ENCODE measurements at regions not wholly inside any gene's neighbourhood (a gene's known extent, or its start where the extent isn't known, plus 50 kb on each side); places are given as distances from the start of the nearest gene placed in this dataset.
A peak's percentile ranks its signal among the peaks of the same experiment; 100 is the strongest.

DNA sequence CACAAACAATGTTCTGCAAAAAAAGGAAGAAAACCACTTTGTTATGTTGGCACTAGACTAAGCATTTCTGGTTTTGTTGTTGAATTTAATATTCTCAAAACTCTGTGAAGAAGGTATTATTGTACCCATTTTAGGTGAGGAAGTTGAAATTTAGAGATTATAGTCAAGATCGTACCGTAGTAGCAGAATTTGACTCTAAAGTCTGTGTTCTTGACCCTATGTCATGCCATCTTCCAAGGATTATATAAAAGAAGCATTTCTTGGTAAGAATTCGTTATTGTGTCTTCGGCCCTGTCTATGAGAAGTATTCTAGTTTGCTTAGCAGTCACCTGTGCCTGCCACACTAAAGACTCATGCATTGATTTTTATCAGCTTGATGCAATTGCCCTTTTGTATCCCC, 104.4 kb upstream of the MAP9 start:
- Histone ChIP-seq H3K4me3 (ENCODE audit: insufficient read depth, low read depth, low read length, poor library complexity, severe bottlenecking) (no peak overlapping the region), H3K4me1 (ENCODE audit: control insufficient read depth, insufficient read depth, low read length, poor library complexity, severe bottlenecking) (no peaks in the 10 kb centered on the region), H3K27me3 (replicated peaks; ENCODE audit: control insufficient read depth, insufficient read depth, low read length, poor library complexity, severe bottlenecking) (no peaks in the 10 kb centered on the region), H3K9me3 (ENCODE audit: control insufficient read depth, low read length) (no peaks in the 10 kb centered on the region), H3K36me3 (ENCODE audit: control insufficient read depth, insufficient read depth, low read length) (no peaks in the 10 kb centered on the region), H3K27ac (ENCODE audit: insufficient read depth, low read length, poor library complexity, severe bottlenecking) (no peak overlapping the region)
- DNase-seq, result no peak

DNA sequence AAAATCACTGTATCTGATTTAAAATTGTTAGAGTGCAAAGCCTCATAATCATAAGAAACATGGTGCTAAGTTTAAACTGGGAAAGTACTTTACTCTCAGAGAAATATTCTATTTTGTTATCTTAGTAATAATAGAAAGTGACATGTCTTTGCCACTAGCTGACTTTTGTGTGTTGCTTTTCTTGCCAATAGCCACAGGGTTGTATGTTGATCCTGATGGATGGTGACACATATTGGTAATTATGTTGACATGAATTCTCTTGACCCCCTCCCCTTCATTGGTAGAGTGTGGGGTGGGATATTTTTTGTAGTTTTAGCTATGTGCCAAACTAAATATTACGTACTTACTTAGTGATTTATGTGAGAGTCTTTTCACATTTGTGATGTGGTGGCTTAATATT, 103.1 kb upstream of the MAP9 start:
- Histone ChIP-seq H3K27ac (ENCODE audit: insufficient read depth, low read length, poor library complexity, severe bottlenecking) (no peak overlapping the region), H3K4me3 (ENCODE audit: insufficient read depth, low read depth, low read length, poor library complexity, severe bottlenecking) (no peak overlapping the region), H3K4me1 (ENCODE audit: control insufficient read depth, insufficient read depth, low read length, poor library complexity, severe bottlenecking) (no peaks in the 10 kb centered on the region), H3K36me3 (ENCODE audit: control insufficient read depth, insufficient read depth, low read length) (no peaks in the 10 kb centered on the region), H3K27me3 (replicated peaks; ENCODE audit: control insufficient read depth, insufficient read depth, low read length, poor library complexity, severe bottlenecking) (no peaks in the 10 kb centered on the region), H3K9me3 (ENCODE audit: control insufficient read depth, low read length) (no peaks in the 10 kb centered on the region)
- no peak for DNase-seq

DNA sequence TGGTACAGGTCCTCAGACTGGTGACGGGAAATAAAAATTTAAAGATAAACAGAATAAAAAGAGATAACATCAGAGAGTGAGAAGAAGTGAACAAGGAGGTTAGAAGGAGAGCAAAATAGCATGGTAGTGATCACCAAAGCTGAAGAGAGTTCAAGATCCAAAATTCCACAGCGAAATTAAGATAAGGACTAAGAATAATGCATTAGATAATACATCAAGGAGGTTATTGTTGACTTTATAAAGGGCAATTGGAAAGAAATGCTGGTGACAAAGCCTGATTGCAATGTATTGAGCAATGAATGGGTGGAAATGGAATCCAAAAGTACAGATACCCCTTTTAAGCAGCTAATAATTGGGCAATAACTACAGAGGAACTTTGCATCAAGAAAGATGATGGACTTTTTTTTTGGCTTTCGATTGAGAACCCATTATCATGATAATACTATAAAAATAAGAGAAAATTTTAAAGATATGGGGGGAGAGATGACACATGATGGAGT, 101.6 kb upstream of the MAP9 start:
- no peak for DNase-seq
- Histone ChIP-seq H3K4me3 (ENCODE audit: insufficient read depth, low read depth, low read length, poor library complexity, severe bottlenecking) (no peak overlapping the region), H3K4me1 (ENCODE audit: control insufficient read depth, insufficient read depth, low read length, poor library complexity, severe bottlenecking) (no peaks in the 10 kb centered on the region), H3K9me3 (ENCODE audit: control insufficient read depth, low read length) (no peaks in the 10 kb centered on the region), H3K36me3 (ENCODE audit: control insufficient read depth, insufficient read depth, low read length) (no peaks in the 10 kb centered on the region), H3K27ac (ENCODE audit: insufficient read depth, low read length, poor library complexity, severe bottlenecking) (no peak overlapping the region), H3K27me3 (replicated peaks; ENCODE audit: control insufficient read depth, insufficient read depth, low read length, poor library complexity, severe bottlenecking) (no peaks in the 10 kb centered on the region)

DNA sequence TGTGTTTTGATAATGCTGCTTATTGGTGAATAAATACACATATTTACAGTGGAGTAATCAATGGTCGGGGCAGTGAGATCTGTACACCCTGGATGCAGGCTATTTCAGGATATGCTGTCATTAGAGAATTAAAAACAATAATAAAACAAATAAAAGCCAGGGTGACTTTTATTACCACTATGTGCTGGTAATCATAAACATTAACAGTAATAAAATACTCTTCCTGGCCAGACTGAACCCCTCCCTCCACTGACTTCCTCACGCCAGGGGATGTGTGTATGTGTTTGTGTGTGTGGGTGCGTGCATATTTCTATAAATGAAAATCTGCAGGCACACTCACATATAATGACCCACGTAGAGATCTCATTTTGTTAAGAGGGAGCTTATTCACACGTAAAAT, 98.0 kb upstream of the MAP9 start:
- Histone ChIP-seq H3K9me3 (ENCODE audit: control insufficient read depth, low read length) (no peaks in the 10 kb centered on the region), H3K27me3 (replicated peaks; ENCODE audit: control insufficient read depth, insufficient read depth, low read length, poor library complexity, severe bottlenecking) (no peaks in the 10 kb centered on the region), H3K4me3 (ENCODE audit: insufficient read depth, low read depth, low read length, poor library complexity, severe bottlenecking) (no peak overlapping the region), H3K27ac (ENCODE audit: insufficient read depth, low read length, poor library complexity, severe bottlenecking) (no peak overlapping the region), H3K4me1 (ENCODE audit: control insufficient read depth, insufficient read depth, low read length, poor library complexity, severe bottlenecking) (no peaks in the 10 kb centered on the region), H3K36me3 (ENCODE audit: control insufficient read depth, insufficient read depth, low read length) (no peaks in the 10 kb centered on the region)
- no peak for DNase-seq

DNA sequence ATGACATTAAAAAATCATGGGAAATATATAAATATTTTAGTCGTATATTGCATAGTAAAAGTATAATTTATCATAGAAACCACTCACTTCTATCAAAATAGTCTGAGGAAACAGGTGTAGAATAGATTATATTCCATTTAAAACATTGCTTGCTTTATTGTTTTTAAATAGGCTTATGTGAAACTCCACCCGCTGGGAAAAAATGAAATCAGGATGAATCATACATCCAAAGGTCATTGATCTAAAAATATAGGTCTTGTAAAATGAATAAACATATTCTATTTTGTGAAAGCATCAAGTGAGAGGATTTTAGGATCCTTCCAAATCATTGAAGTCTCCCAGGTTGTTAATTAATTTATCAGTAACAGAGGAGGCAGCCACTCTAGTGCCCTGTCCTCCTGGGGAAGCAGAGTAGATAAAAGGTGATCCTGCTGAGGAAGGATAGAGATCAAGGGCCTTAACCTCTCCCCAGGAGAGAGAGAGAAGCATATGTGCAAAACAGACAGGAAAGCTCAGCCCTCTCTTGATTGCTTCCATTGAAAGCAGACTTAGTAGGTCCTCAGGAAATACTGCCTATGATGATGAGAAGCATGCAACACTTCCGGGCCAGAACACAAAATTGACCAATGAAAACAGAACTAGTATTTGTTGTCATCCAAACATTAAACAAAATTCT, 96.8 kb upstream of the MAP9 start:
- DNase-seq, result no peak
- H3K4me3 ChIP-seq (ENCODE audit: insufficient read depth, low read depth, low read length, poor library complexity, severe bottlenecking), result no peak overlapping the region
- H3K27ac ChIP-seq (ENCODE audit: insufficient read depth, low read length, poor library complexity, severe bottlenecking), result no peak overlapping the region
- H3K36me3 ChIP-seq (ENCODE audit: control insufficient read depth, insufficient read depth, low read length), result no peaks in the 10 kb centered on the region
- H3K4me1 ChIP-seq (ENCODE audit: control insufficient read depth, insufficient read depth, low read length, poor library complexity, severe bottlenecking), result no peaks in the 10 kb centered on the region
- H3K9me3 ChIP-seq (ENCODE audit: control insufficient read depth, low read length), result no peaks in the 10 kb centered on the region
- H3K27me3 ChIP-seq (replicated peaks; ENCODE audit: control insufficient read depth, insufficient read depth, low read length, poor library complexity, severe bottlenecking), result no peaks in the 10 kb centered on the region

GRCh38 chr4:155468282-155468681, 91.5 kb upstream of the MAP9 start:
- DNase-seq, result no peak
- H3K27me3 ChIP-seq (replicated peaks; ENCODE audit: control insufficient read depth, insufficient read depth, low read length, poor library complexity, severe bottlenecking), result no peaks in the 10 kb centered on the region
- H3K4me1 ChIP-seq (ENCODE audit: control insufficient read depth, insufficient read depth, low read length, poor library complexity, severe bottlenecking), result no peaks in the 10 kb centered on the region
- no peak overlapping the region for H3K27ac ChIP-seq (ENCODE audit: insufficient read depth, low read length, poor library complexity, severe bottlenecking)
- no peaks in the 10 kb centered on the region for H3K36me3 ChIP-seq (ENCODE audit: control insufficient read depth, insufficient read depth, low read length)
- no peaks in the 10 kb centered on the region for H3K9me3 ChIP-seq (ENCODE audit: control insufficient read depth, low read length)
- H3K4me3 ChIP-seq (ENCODE audit: insufficient read depth, low read depth, low read length, poor library complexity, severe bottlenecking), result no peak overlapping the region

DNA sequence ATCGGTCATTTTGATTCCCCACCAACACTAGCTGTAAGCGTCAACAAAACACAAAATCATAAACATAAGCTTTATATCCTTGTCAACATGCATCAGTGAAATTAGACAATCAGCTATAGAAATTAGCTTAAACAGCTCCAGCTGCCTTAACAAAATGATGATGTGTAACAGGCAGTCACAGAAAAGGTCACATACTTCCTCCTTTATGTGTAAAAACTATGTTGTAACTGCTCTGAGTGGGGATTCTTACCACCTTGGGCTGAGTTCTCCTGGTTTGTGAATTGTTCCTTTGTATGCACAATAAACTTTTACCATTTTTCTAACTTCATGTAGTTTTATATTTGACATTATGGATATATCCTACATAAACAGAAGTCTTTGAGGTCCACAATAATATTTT, 73.9 kb upstream of the MAP9 start:
- no peak overlapping the region for H3K4me3 ChIP-seq (ENCODE audit: insufficient read depth, low read depth, low read length, poor library complexity, severe bottlenecking)
- H3K4me1 ChIP-seq (ENCODE audit: control insufficient read depth, insufficient read depth, low read length, poor library complexity, severe bottlenecking), result no peaks in the 10 kb centered on the region
- no peak for DNase-seq
- no peaks in the 10 kb centered on the region for H3K27me3 ChIP-seq (replicated peaks; ENCODE audit: control insufficient read depth, insufficient read depth, low read length, poor library complexity, severe bottlenecking)
- no peaks in the 10 kb centered on the region for H3K36me3 ChIP-seq (ENCODE audit: control insufficient read depth, insufficient read depth, low read length)
- no peak overlapping the region for H3K27ac ChIP-seq (ENCODE audit: insufficient read depth, low read length, poor library complexity, severe bottlenecking)
- H3K9me3 ChIP-seq (ENCODE audit: control insufficient read depth, low read length), result no peaks in the 10 kb centered on the region

- Histone ChIP-seq H3K4me1 (ENCODE audit: control insufficient read depth, insufficient read depth, low read length, poor library complexity, severe bottlenecking) (no peaks in the 10 kb centered on the region), H3K4me3 (ENCODE audit: insufficient read depth, low read depth, low read length, poor library complexity, severe bottlenecking) (no peak overlapping the region), H3K36me3 (ENCODE audit: control insufficient read depth, insufficient read depth, low read length) (no peaks in the 10 kb centered on the region), H3K27ac (ENCODE audit: insufficient read depth, low read length, poor library complexity, severe bottlenecking) (no peak overlapping the region), H3K27me3 (replicated peaks; ENCODE audit: control insufficient read depth, insufficient read depth, low read length, poor library complexity, severe bottlenecking) (no peaks in the 10 kb centered on the region), H3K9me3 (ENCODE audit: control insufficient read depth, low read length) (no peaks in the 10 kb centered on the region)
- no peak for DNase-seq
These were observed 68.5 kb upstream of the MAP9 start for GRCh38 chr4:155445306-155445705.

- Histone ChIP-seq H3K27ac (ENCODE audit: insufficient read depth, low read length, poor library complexity, severe bottlenecking) (no peak overlapping the region), H3K27me3 (replicated peaks; ENCODE audit: control insufficient read depth, insufficient read depth, low read length, poor library complexity, severe bottlenecking) (no peaks in the 10 kb centered on the region), H3K36me3 (ENCODE audit: control insufficient read depth, insufficient read depth, low read length) (no peaks in the 10 kb centered on the region), H3K9me3 (ENCODE audit: control insufficient read depth, low read length) (no peaks in the 10 kb centered on the region), H3K4me3 (ENCODE audit: insufficient read depth, low read depth, low read length, poor library complexity, severe bottlenecking) (no peak overlapping the region), H3K4me1 (ENCODE audit: control insufficient read depth, insufficient read depth, low read length, poor library complexity, severe bottlenecking) (no peaks in the 10 kb centered on the region)
- no peak for DNase-seq
These were observed 68.0 kb upstream of the MAP9 start for GRCh38 chr4:155444721-155445120.

- Histone ChIP-seq H3K27ac (ENCODE audit: insufficient read depth, low read length, poor library complexity, severe bottlenecking) (no peak overlapping the region), H3K27me3 (replicated peaks; ENCODE audit: control insufficient read depth, insufficient read depth, low read length, poor library complexity, severe bottlenecking) (no peaks in the 10 kb centered on the region), H3K9me3 (ENCODE audit: control insufficient read depth, low read length) (no peaks in the 10 kb centered on the region), H3K4me1 (ENCODE audit: control insufficient read depth, insufficient read depth, low read length, poor library complexity, severe bottlenecking) (no peaks in the 10 kb centered on the region), H3K36me3 (ENCODE audit: control insufficient read depth, insufficient read depth, low read length) (no peaks in the 10 kb centered on the region), H3K4me3 (ENCODE audit: insufficient read depth, low read depth, low read length, poor library complexity, severe bottlenecking) (no peak overlapping the region)
- DNase-seq, result peak in 2 of 3 donors; percentile 3 to 22
These were observed 65.7 kb upstream of the MAP9 start for GRCh38 chr4:155442267-155443105.

Data from effector memory CD4-positive, alpha-beta T cell (primary cell).